Left cardiac atrium (tissue), 4 donors: ENCODE measurements at regions not wholly inside any gene's neighbourhood (a gene's known extent, or its start where the extent isn't known, plus 50 kb on each side); places are given as distances from the start of the nearest gene placed in this dataset.

Source experiments
- ATAC-seq, 2 donors: fragments of 200-7000 bp; cut with Tn5 transposase; one replicate each; pipeline ENCODE4 v1.9.1; 2020; ENCODE audit warnings: mild to moderate bottlenecking in 2 of 2, moderate library complexity in 2 of 2
- DNase-seq: peaks from one replicate; pipeline ENCODE4 v3.0.0-alpha.2; 2020
- intact Hi-C, 2 donors: fragments of 100-400 bp; cut with DNase I; formaldehyde crosslinking; loops; one replicate each; pipeline versions ENCODE4 v1.14.1 to v1.15.1; 2022 to 2023
- donor health status: DM: no; HTN: yes; CAD: no.
- donor health status: DM: no; HTN: yes; CAD: no; lungs with severe emphysema.
- donor health status: DM: yes; HTN: yes; CAD: no.
- donor health status: Dilated cardiomyopathy.

DNA sequence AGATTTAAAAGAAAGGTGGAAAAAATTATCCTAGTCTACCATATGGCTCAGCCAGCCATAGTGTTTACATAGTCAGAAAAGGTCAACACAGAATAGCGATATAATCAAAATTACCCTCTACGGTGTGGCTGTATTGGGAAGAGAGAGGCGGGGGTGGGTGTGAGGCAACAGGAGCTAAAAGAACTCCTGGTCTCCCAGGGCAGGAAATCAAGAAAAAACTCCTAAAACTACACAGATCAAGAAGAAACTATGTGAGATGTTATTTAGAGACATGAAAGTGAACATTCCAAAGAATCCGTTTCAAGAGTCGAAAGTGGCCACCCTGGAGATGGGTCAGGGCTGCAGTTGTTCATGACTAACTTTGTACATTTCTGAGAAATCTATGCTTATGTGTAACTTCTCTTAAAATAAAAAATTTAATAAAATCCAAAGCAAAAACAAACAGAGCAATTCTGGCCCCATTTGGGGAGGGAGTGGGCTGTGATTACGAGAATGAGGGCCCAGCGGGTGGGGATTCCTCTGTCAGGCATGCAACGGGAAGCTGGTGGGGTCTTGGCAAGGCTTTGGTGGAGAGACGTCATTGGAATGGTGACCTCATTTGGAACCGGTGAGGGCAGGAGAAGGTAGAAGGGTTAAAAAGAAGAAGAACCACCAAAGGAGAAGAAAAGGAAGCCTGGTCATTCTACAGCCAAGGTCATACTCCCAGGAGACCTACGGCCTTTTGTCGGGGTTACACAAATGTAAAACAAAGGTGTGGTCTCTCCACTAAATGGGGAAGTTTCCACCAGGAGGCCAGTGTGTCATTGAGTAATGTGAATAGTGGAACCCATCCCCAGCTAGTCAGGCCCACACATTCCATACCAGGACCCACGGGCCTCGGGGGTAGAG lies 71.2 kb upstream of the DUSP5 start:
- DNase-seq (peak; percentile 62), ATAC-seq (peak in 1 of 2 donors; percentile 39)
- intact Hi-C loops: no loop called here

GRCh38 chr10:110429301-110429700 lies 68.4 kb upstream of the DUSP5 start:
- ATAC-seq: peak in 1 of 2 donors; percentile 40
- intact Hi-C loops: no loop called here
- no peak for DNase-seq

GRCh38 chr10:110430340-110431273 lies 67.1 kb upstream of the DUSP5 start:
- intact Hi-C loops: no loop called here
- ATAC-seq (no peak), DNase-seq (no peak)

DNA sequence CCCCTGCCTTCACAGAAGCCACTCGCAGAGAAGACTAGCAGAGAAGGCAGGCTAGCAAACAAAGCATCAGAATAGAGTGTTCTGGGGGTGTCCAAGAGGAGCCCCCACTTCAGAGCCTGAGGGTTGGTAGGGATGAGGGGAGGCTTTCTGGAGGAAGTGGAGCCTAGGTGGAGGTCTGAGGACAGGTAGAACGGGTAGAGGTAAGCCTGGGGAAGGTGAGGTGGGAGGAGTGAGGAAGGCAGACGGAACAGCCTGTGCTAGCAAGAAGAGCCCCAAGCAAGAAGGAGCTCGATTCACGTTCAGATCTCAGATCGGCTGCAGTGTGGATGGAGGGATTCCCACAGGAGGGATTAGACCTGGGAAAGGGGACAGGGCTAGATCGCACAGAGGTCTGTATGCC lies 66.0 kb upstream of the DUSP5 start:
- intact Hi-C loops: no loop called here
- no peak for ATAC-seq
- no peak for DNase-seq

DNA sequence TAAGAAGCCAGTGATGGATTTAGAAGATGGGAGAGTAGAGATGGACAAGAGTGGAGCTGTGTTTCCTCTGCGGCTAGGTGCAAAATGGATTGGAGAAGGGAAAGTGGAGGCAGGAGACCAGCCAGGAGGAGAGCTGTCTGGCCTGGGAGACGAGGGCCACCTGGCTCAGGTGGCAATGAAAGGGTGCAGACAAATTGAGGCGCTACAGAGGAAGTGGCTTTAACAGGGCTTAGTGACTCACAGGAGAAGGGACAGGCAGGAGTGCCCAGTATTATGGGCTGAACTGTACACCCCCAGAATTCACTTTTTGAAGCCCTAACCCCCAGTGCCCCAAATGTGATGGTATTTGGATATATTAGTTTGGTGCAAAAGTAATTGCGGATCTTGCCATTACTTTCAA lies 65.6 kb upstream of the DUSP5 start:
- ATAC-seq: no peak
- intact Hi-C loops: no loop called here
- DNase-seq: no peak

- intact Hi-C loops: no loop called here
- DNase-seq (no peak), ATAC-seq (no peak)
These were observed 64.7 kb upstream of the DUSP5 start for GRCh38 chr10:110432814-110433565.

DNA sequence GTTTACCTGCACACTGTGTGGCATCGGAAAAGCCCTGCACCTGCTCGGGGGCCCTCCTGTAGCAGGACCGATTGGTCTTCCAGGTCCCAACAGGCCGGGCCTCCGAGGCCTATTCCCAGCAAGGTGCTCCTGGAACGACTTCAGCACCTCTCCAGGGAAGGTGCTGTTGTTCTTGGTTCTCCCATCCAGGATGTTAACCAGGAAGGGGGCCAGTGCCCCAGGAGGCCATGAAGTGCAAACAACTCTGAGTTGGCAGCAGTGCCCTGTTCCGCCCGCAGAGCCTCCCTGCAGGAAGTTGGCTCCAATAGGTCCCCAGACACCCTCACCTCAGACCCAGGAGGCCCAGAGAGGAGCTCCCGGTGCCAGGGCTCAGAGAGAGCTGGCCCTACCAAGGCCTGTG lies 64.0 kb upstream of the DUSP5 start:
- DNase-seq: no peak
- peak; percentile 18 to 45 for ATAC-seq
- intact Hi-C loops: no loop called here

- intact Hi-C loops: no loop called here
- ATAC-seq (peak in 1 of 2 donors; percentile 43), DNase-seq (no peak)
These were observed 63.1 kb upstream of the DUSP5 start for GRCh38 chr10:110434489-110435096.

- no peak for ATAC-seq
- intact Hi-C loops: no loop called here
- no peak for DNase-seq
These were observed 61.0 kb upstream of the DUSP5 start for GRCh38 chr10:110436554-110437350.

GRCh38 chr10:110437351-110437605 lies 60.4 kb upstream of the DUSP5 start:
- no peak for ATAC-seq
- intact Hi-C loops: no loop called here
- no peak for DNase-seq

DNA sequence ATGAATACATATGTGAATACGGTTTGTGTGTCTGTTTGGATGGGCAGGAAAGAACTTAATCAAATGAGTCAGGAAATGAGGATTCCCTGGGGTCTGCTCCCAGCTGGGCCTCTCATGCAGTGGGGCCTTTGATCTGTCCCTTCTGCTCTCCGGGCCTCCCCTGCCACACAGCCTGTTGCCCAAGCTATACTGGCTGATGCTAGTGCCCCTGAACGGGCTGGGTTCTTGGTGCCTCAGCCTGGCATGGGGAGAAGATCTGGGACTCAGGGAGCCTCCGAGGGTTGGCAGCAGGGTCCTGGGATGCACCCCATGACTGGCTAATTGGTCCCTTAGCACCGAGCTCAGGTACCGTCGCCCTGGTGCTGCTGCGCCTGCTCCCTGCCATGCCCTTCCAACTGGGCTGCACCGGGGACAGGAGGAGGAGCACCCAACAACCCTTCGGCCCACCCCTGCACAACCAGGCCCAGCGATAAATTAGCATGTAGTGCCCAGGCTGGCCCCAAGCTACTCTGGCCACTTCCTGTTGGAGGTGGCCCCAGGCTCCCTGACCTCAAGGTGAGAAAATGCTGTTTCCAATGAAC lies 59.9 kb upstream of the DUSP5 start:
- intact Hi-C loops: no loop called here
- no peak for DNase-seq
- ATAC-seq: no peak

DNA sequence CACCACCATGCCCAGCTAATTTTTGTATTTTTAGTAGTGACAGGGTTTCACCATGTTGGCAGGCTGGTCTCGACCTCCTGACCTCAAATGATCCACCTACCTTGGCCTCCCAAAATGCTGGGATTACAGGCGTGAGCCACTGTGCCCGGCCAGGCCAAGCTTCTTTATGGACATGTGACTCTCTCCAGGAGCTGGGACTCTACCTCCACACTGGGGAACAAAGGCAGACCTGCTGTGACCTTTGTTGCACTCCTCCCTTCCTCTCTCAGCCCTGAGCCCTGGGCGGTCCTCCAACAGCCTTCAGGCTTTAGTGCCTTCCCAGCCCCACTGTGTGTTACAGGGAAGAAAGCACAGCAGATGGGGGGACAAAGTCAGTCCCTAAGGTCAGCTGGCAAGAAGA lies 55.0 kb upstream of the DUSP5 start:
- no peak for ATAC-seq
- intact Hi-C loops: no loop called here

GRCh38 chr10:110443239-110444003 lies 54.3 kb upstream of the DUSP5 start:
- no peak for ATAC-seq
- intact Hi-C loops: no loop called here
- DNase-seq: no peak

More for the DNA sequence above, 55.0 kb upstream of the DUSP5 start:
- no peak for DNase-seq

DNA sequence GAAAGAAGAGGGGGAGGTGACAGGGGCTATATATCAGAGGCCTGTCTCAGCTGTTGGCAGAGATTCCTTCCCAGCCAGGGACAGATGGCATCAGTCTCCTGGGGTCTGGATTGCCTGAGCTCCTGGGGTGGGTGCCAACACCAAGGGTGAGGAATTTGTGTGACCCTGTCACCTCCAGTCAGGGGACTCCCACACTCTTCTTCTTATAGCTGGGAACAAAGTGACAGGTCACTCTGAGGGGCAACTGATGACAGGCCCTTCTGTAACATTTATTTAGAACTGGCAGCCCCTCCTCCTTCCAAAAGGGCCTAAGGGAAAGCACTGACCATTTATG lies 53.7 kb upstream of the DUSP5 start:
- DNase-seq: peak; percentile 58
- intact Hi-C loops: no loop called here
- peak; percentile 77 to 90 for ATAC-seq

DNA sequence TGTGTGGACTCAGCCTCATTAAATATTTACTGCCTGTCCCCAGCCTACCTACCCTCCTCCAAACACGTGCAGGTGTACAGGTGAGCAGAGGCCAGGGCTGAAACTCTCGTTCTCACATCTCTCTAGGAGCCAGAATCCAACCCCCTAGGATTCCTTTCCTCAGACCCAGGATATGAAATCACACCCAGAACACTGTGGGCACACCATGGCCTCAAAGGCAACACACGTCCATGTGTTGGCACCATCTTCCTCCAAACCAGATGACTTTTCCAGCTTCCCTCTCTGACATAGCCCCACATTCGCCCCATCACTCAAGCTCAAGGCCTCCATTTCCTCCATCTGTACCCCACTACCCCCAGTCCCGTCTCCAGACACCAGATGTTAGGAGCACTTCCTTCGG lies 51.8 kb upstream of the DUSP5 start:
- no peak for DNase-seq
- no peak for ATAC-seq
- intact Hi-C loops: no loop called here

DNA sequence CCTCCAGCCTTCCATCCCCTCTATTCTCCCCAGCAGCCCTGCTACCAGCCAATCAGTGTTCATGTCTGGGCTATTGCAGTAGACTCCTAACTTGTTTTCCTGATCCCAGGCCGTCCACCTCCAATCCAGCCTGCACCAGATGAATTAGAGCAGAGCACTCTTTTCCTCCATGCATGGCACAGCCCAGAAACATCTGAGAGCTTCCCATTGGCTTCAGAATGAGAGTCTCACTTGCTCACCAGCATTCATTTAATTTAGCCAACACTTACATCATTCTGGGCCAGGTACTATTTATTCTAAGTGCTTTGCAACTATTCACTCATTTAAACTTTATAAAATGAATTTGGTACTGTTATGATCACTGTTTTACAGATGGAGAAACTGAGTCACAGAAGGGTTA lies 51.4 kb upstream of the DUSP5 start:
- intact Hi-C loops: no loop called here
- DNase-seq: no peak
- no peak for ATAC-seq

DNA sequence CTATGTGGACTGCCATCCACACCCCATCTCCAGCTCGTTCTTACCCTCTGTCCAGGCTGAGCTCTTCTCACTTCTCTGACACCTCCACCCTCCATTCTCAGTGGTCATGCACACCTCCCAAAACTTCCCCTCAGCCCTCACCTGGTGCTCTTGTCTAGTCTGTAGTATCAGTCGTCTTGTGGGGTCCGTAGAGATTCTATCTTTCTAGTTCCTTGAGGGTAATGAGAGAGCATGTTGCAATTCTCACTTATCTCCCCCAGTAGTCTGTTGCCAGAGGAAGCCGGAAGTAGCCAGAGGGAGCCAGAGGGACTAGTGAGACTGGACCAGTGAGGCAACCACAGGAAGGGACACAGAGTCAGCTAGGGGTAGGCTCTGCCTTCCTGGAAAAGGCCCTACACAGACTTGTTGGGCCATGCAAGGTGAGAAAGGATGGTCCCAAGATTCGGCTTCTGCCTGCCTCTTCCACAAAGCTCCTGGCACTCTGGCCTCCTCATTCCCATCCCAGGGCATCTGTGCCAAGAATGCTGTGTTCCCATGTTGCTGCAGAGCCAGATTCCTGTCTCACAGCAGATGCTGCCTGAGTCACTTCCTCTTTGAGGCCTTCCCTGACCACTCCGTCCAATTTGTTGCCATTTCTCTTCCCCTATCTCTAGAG lies 50.6 kb upstream of the DUSP5 start:
- intact Hi-C loops: no loop called here
- peak in 1 of 2 donors; percentile 75 for ATAC-seq
- DNase-seq: peak; percentile 45
